BJ (cell line): ENCODE measurements at regions not wholly inside any gene's neighbourhood (a gene's known extent, or its start where the extent isn't known, plus 50 kb on each side); places are given as distances from the start of the nearest gene placed in this dataset.

Experiments
- CTCF ChIA-PET: fragments of 350-600 bp; formaldehyde crosslinking; extraction: SDS; loops from one replicate; lab custom pipeline; 2021; ENCODE audit warnings: antibody characterized with exemption, inconsistent platforms; lab: Yijun Ruan, JAX
- POLR2A ChIA-PET: fragments of 300-600 bp; sonication (Branson Sonifier 250); formaldehyde crosslinking; extraction: SDS; loops from one replicate; lab custom pipeline; 2021; ENCODE audit warnings: antibody characterized with exemption; lab: Charles Lee
- DNase-seq: peaks from one replicate; pipeline ENCODE4 v3.0.0-alpha.2; 2011; ENCODE audit warnings: low read depth
- H3K27me3 ChIP-seq: 2 replicates; pipeline ENCODE4 v1.6.0; 2011; ENCODE audit warnings: low read length; ENCODE audit not compliant: control insufficient read depth, insufficient read depth
- H3K36me3 ChIP-seq: 2 replicates; pipeline ENCODE4 v1.5.1; 2011; ENCODE audit warnings: low read length; ENCODE audit not compliant: control insufficient read depth, insufficient read depth
- H3K4me3 ChIP-seq: 2 replicates; pipeline ENCODE4 v1.5.1; 2011; ENCODE audit warnings: low read depth, mild to moderate bottlenecking, control low read depth, low read length
- TF ChIP-seq, protein P1 (sequence below): IDR thresholded peaks from 2 replicates; pipeline ENCODE4 v1.5.1; 2011; ENCODE audit warnings: low read depth, mild to moderate bottlenecking, control low read depth, inconsistent platforms, low read length, moderate library complexity; ENCODE audit not compliant: insufficient read depth

DNA sequence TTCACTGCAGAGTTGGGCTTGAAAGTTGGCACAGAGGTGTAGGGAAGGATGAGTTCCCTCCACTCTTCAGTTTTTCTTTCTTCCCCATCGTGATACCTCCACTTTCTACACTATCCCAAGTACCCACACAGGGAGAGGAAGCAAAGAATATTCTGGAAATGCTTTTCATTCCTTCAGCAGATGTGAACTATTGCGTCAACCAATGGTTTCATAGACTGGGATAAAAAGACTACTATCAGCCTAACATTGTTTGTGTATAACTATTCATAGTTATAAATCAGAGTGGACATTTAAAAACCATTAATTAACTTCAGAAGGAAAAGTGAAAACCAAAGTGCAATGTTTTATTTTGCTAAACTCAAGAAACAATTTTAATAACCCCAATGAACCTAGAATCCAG is 63.6 kb upstream of the MAMDC2 start:
- H3K36me3 ChIP-seq: no peaks in the 10 kb centered on the region
- H3K27me3 ChIP-seq: no peaks in the 10 kb centered on the region
- ChIA-PET CTCF (no interaction called here), POLR2A (no interaction called here)
- TF ChIP-seq, protein P1, sequence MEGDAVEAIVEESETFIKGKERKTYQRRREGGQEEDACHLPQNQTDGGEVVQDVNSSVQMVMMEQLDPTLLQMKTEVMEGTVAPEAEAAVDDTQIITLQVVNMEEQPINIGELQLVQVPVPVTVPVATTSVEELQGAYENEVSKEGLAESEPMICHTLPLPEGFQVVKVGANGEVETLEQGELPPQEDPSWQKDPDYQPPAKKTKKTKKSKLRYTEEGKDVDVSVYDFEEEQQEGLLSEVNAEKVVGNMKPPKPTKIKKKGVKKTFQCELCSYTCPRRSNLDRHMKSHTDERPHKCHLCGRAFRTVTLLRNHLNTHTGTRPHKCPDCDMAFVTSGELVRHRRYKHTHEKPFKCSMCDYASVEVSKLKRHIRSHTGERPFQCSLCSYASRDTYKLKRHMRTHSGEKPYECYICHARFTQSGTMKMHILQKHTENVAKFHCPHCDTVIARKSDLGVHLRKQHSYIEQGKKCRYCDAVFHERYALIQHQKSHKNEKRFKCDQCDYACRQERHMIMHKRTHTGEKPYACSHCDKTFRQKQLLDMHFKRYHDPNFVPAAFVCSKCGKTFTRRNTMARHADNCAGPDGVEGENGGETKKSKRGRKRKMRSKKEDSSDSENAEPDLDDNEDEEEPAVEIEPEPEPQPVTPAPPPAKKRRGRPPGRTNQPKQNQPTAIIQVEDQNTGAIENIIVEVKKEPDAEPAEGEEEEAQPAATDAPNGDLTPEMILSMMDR: no peak
- peak; percentile 30 for DNase-seq
- H3K4me3 ChIP-seq: no peak overlapping the region

DNA sequence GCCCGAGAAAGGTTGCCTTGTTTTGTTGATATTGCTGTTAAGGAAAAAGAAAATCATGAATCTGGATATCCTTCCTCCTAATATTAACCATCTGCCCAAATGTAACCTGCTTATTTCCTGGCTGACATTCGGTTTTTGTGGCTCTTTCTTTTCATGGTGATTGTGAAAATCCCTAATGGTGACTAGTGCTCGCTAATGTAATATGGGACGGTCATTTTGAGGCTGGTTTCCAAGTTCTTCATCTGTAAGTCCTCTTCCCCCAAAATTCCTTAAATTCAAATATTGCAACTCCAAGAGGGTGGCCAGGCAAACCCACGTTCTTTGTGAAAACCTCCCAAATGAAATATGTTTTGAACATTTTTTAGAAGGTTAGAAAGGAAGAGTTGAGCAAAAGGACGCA is 63.1 kb upstream of the MAMDC2 start:
- H3K27me3 ChIP-seq: no peaks in the 10 kb centered on the region
- H3K36me3 ChIP-seq: no peaks in the 10 kb centered on the region
- no peak overlapping the region for H3K4me3 ChIP-seq
- DNase-seq: peak; percentile 25
- ChIA-PET CTCF (interaction anchor here (0.6 to 1.5 kb wide), 2 partner anchors 9 to 141 kb away, joined by 3 to 4 read pairs; no protein-coding TSS in a partner anchor), POLR2A (no interaction called here)
- TF ChIP-seq, protein P1: no peak

DNA sequence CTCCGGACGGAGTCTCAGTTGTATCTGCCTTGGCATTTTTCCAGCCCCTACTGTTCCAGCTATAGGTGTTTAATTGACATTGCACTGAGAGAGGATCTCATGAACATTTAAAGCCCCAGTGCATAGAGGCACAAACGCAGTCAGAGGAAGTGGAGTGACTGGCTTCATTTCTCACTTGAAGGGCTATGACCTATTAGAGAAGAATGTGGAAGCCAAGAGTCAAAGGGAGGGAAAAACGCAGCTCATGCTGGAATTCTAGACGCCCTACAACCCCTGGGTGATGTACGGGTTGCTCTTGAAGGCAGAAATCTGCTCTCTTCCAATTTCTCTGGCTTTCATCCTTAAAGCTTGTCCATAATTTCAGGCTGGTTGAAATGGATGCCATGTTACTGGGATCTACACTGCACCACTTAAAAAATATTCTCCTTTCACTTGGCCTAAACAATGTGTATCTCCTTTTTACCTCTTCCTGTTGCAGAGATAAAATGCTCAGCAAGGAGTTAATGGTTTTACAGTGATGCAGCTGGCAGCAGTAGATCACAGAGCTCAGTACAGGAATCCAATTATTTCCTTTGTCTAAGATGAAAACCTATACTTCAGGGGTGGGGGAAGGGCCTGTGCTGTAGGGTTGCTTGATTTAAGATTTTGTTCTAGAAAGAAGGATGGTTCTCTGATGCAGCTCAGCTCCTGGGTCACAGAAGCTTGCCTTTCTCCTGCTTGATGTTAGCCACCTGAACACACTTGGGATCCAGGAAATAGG is 61.8 kb upstream of the MAMDC2 start:
- Histone ChIP-seq H3K4me3 (no peak overlapping the region), H3K36me3 (no peaks in the 10 kb centered on the region), H3K27me3 (no peaks in the 10 kb centered on the region)
- TF ChIP-seq, protein P1: no peak
- POLR2A ChIA-PET: no interaction called here
- CTCF ChIA-PET: interaction anchor here (0.6 to 2.6 kb wide), 6 partner anchors 8 to 132 kb away, joined by 3 to 9 read pairs (median 4); no protein-coding TSS in a partner anchor
- DNase-seq: no peak

DNA sequence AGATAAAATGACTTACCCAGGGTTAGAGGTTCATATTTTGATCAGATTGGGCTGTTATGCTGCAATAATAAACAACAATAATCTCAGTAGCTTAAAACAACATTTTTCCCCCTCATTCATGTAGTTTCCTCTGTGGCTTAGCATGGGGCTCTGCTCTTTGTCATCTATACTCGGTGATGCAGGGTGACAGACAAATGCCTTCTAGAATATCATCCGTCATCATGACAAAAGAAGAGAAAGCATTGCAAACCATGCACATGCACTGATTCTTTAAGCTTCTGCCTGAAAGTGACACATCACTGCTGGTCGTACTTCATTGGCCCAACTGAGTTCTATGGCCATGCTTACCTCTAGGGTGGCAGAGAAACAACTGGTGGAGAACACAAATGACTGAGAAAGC is 58.8 kb upstream of the MAMDC2 start:
- H3K27me3 ChIP-seq: no peaks in the 10 kb centered on the region
- TF ChIP-seq, protein P1: no peak
- CTCF ChIA-PET: interaction anchor here (0.7 to 0.8 kb wide), 2 partner anchors 10 to 14 kb away, joined by 3 read pairs; no protein-coding TSS in a partner anchor
- no peak for DNase-seq
- POLR2A ChIA-PET: no interaction called here
- H3K36me3 ChIP-seq: no peaks in the 10 kb centered on the region
- no peak overlapping the region for H3K4me3 ChIP-seq

DNA sequence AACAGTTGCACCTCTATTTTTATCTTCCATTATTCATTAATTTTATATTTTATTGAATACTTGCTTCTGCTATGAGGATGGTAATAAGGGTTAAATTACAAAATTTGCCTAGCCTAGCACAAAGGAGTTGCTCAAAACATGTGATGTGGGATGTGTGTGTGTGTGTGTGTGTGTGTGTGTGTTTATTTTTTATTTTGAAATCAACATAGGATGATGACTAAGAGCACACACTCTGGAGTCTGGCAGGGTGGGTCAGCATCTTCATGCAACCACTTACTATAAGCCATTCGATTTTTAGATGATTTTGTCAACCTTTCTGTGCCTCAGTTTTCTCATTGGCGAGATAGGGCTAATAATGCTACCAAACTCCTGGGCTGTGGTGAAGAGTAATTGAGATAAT is 57.7 kb upstream of the MAMDC2 start:
- ChIA-PET POLR2A (interaction anchor here (0.6 kb wide), 1 partner anchor 40 kb away, joined by 3 read pairs; no protein-coding TSS in a partner anchor), CTCF (interaction anchor here (0.6 kb wide), 1 partner anchor 46 kb away, joined by 3 read pairs; no protein-coding TSS in a partner anchor)
- TF ChIP-seq, protein P1: no peak
- Histone ChIP-seq H3K27me3 (no peaks in the 10 kb centered on the region), H3K4me3 (no peak overlapping the region), H3K36me3 (no peaks in the 10 kb centered on the region)
- no peak for DNase-seq
